Heart right ventricle (tissue), 16 donors: ENCODE measurements at regions not wholly inside any gene's neighbourhood (a gene's known extent, or its start where the extent isn't known, plus 50 kb on each side); places are given as distances from the start of the nearest gene placed in this dataset.
"Not testable (repeated sequence)": the region's sequence is repeated elsewhere in the genome, so short reads cannot be mapped to it uniquely, and the experiment has no call there.

Experiments used
- ATAC-seq, 8 donors: fragments of 200-7000 bp; cut with Tn5 transposase; one replicate each; pipeline ENCODE4 v1.9.1; 2020; ENCODE audit warnings: mild to moderate bottlenecking in 8 of 8, moderate library complexity in 8 of 8, moderate number of reproducible peaks in 1 of 8
- DNase-seq, 2 donors: peaks; one replicate each; pipeline ENCODE4 v3.0.0-alpha.2; 2020
- H3K27ac ChIP-seq, 10 donors: fragments of 200-600 bp; sonication (generic) in 2 of 10; one replicate each; pipeline versions ENCODE4 v1.5.0 to v1.8.0; 2020 to 2022; ENCODE audit warnings: mild to moderate bottlenecking in 3 of 10
- H3K27me3 ChIP-seq, 7 donors: fragments of 200-600 bp; one replicate each; pipeline ENCODE4 v1.8.0; 2021 to 2022; ENCODE audit warnings: mild to moderate bottlenecking in 2 of 7
- H3K36me3 ChIP-seq, 9 donors: fragments of 200-600 bp; sonication (generic) in 1 of 9; one replicate each; pipeline versions ENCODE4 v1.5.0 to v1.8.0; 2020 to 2022; ENCODE audit warnings: mild to moderate bottlenecking in 2 of 9
- H3K4me1 ChIP-seq, 9 donors: fragments of 200-600 bp; sonication (generic) in 1 of 9; one replicate each; pipeline versions ENCODE4 v1.5.0 to v1.8.0; 2020 to 2022; ENCODE audit warnings: mild to moderate bottlenecking in 4 of 9
- H3K4me3 ChIP-seq, 10 donors: fragments of 200-600 bp; sonication (generic) in 2 of 10; one replicate each; pipeline versions ENCODE4 v1.5.0 to v1.8.0; 2020 to 2022; ENCODE audit warnings: mild to moderate bottlenecking in 7 of 10, moderate library complexity in 2 of 10
- H3K9me3 ChIP-seq, 11 donors: fragments of 200-600 bp in 10 of 11; sonication (generic) in 2 of 11; one replicate each; pipeline versions ENCODE4 v1.5.0 to v1.8.0; 2013 to 2022; ENCODE audit warnings: mild to moderate bottlenecking in 2 of 11, control low read depth in 1 of 11, moderate library complexity in 1 of 11
- WGBS, 2 donors: extraction: QIAGEN DNeasy Blood & Tissue Kit; methylation state at CpG; one replicate each; pipeline ENCODE4 v1.1.7; 2013; ENCODE audit warnings: inconsistent platforms in 1 of 2; 5-methylcytosine and 5-hydroxymethylcytosine counted together
- intact Hi-C, 10 donors: fragments of 100-400 bp; cut with DNase I; formaldehyde crosslinking; loops; one replicate each; pipeline versions ENCODE4 v1.11.1 to v1.14.2; 2022
- TF ChIP-seq, protein P1 (sequence below), 9 donors: fragments of 200-600 bp; sonication (generic) in 2 of 9; IDR thresholded peaks; one replicate each; pipeline versions ENCODE4 v1.5.0 to v1.8.0; 2021 to 2022; ENCODE audit warnings: antibody characterized with exemption in 9 of 9, mild to moderate bottlenecking in 5 of 9, moderate library complexity in 1 of 9
- donor health status: Arrhythmogenic right ventricular cardiomyopathy.
- donor health status: ischemic (EF 13 %, LVEDD 7.1; RV severe dilation, severe dysfunction).
- donor health status: healthy with polysubstance abuse.
- donor health status: DM: no; HTN: yes; CAD: no.
- donor health status: DM: no; HTN: no; CAD: no.
- donor health status: ischemic (EF 25% LVEDD 6.9; RV normal size, moderate dysfunction).
- donor health status: ischemic (EF 25% LVEDD 5.7; RV mildly dilated, moderate dysfunction).
- donor health status: healthy.
- donor health status: DM: yes; HTN: yes; CAD: no.
- donor health status: Ischemic cardiomyopathy.
- donor health status: ischemic (EF 35%, LVEDD 5.7; RV mildly dilated, moderate dysfunction).
- donor health status: nonischemic (EF 11% LVEDD 7.7; RV severe dilation, severe dysfunction).
- donor health status: DM: yes; HTN: yes; CAD: no.
- donor health status: PGD.
- donor health status: ischemic (EF 29% LVEDD 5.4; RV normal size, mild dysfunction).
- donor health status: nonischemic (EF 23%, LVEDD 6.1; RV moderate dilation, normal function).

DNA sequence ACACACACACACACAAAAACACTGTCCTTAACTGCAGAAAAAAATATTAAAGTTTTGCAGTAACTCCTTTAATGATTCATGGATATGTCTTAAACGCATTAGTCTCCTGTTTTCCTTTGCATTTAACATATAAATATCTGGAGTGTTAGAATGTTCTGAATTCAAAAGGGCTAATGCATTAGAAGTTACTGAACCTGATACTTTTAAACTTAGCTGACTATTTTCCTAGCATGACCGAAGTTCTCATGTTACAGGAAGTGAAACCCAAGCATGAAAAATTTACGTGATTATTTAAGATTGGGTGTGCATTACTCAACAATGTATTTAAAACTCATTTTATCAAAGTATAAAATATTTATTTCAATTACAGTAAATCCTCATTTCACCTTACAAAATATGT is 791.2 kb downstream of the FLRT2 start:
- H3K4me3 ChIP-seq: no peak overlapping the region
- no peak overlapping the region for H3K27ac ChIP-seq
- H3K9me3 ChIP-seq: peaks cover 0 to 9% (median 0%) of the 10 kb centered on the region in 11 donors
- intact Hi-C loops: no loop called here
- no peaks in the 10 kb centered on the region for H3K36me3 ChIP-seq
- no peak for DNase-seq
- TF ChIP-seq, protein P1, sequence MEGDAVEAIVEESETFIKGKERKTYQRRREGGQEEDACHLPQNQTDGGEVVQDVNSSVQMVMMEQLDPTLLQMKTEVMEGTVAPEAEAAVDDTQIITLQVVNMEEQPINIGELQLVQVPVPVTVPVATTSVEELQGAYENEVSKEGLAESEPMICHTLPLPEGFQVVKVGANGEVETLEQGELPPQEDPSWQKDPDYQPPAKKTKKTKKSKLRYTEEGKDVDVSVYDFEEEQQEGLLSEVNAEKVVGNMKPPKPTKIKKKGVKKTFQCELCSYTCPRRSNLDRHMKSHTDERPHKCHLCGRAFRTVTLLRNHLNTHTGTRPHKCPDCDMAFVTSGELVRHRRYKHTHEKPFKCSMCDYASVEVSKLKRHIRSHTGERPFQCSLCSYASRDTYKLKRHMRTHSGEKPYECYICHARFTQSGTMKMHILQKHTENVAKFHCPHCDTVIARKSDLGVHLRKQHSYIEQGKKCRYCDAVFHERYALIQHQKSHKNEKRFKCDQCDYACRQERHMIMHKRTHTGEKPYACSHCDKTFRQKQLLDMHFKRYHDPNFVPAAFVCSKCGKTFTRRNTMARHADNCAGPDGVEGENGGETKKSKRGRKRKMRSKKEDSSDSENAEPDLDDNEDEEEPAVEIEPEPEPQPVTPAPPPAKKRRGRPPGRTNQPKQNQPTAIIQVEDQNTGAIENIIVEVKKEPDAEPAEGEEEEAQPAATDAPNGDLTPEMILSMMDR (IDR thresholded peaks at IDR 0.05): no peak
- no peaks in the 10 kb centered on the region for H3K27me3 ChIP-seq
- 59 to 69% methylated on average over 3 of the region's 3 CpGs for whole genome bisulfite sequencing, 2 donors
- no peaks in the 10 kb centered on the region for H3K4me1 ChIP-seq
- no peak for ATAC-seq

DNA sequence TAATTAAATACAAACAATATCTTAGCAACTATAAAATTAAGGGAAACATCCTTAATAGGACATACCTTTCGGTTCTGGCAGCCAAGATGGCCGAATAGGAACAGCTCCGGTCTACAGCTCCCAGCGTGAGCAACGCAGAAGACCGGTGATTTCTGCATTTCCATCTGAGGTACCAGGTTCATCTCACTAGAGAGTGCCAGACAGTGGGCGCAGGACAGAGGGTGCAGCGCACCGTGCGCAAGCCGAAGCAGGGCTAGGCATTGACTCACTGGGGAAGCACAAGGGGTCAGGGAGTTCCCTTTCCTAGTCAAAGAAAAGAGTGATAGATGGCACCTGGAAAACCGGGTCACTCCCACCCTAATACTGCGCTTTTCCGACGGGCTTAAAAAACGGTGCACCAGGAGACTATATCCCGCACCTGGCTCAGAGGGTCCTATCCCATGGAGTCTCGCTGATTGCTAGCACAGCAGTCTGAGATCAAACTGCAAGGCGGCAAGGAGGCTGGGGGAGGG is 782.3 kb downstream of the FLRT2 start:
- H3K4me1 ChIP-seq, ATAC-seq, H3K4me3 ChIP-seq, H3K27ac ChIP-seq, intact Hi-C loops, DNase-seq, H3K36me3 ChIP-seq, H3K27me3 ChIP-seq: not testable (repeated sequence)
- 95% methylated on average over 18 to 19 of the region's 19 CpGs for WGBS, 2 donors
- H3K9me3 ChIP-seq: peaks cover 0 to 12% (median 0%) of the 10 kb centered on the region in 11 donors

DNA sequence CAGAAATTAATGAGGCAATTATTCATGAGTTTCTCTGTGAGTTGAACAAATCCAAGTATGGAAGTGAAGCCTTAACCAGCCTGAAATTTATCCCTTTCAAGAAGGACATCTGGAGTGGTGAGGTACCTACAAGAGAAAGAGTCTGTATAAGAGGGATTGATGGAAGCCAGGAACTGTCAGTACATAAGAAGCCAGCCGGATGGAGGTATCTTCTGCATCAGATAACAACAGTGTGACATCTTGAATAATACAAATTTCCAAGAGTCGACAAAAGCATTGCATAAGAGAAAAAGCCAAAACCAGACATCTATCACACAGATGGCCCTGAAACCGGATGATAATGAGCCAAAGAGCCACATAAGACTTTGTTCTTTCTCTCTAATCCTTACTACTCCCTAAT is 781.2 kb downstream of the FLRT2 start:
- no peak for DNase-seq
- peaks cover 0 to 16% (median 0%) of the 10 kb centered on the region in 11 donors for H3K9me3 ChIP-seq
- H3K27me3 ChIP-seq: no peaks in the 10 kb centered on the region
- WGBS, 2 donors: 57 to 60% methylated on average over 3 of the region's 3 CpGs
- TF ChIP-seq, protein P1 (IDR thresholded peaks at IDR 0.05): no peak
- no peak overlapping the region for H3K27ac ChIP-seq
- no peaks in the 10 kb centered on the region for H3K4me1 ChIP-seq
- no peak overlapping the region for H3K4me3 ChIP-seq
- H3K36me3 ChIP-seq: no peaks in the 10 kb centered on the region
- intact Hi-C loops: no loop called here
- no peak for ATAC-seq

DNA sequence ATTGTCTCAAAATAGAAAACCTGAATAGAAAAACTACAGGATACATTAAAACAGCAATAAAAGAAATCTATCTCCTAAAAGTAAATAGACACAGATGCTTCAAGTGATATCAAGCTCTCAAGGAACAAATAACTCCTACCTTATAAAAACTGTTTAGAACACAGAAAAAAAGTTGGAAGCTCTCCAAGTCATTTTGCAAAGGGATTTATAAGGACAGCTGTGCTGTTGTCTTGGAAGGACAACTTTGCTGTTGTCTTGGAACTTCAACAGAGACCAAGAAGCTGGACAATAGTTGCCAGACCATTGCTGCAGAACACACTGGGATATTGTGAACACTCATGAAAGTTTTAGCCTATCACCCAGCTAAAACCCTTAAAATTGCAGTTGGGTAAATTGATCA is 780.7 kb downstream of the FLRT2 start:
- intact Hi-C loops: no loop called here
- DNase-seq: no peak
- H3K9me3 ChIP-seq: peaks cover 0 to 16% (median 0%) of the 10 kb centered on the region in 11 donors
- H3K36me3 ChIP-seq: no peaks in the 10 kb centered on the region
- H3K4me1 ChIP-seq: no peaks in the 10 kb centered on the region
- TF ChIP-seq, protein P1 (IDR thresholded peaks at IDR 0.05): no peak
- no peak for ATAC-seq
- H3K27ac ChIP-seq: no peak overlapping the region
- no peaks in the 10 kb centered on the region for H3K27me3 ChIP-seq
- H3K4me3 ChIP-seq: no peak overlapping the region

DNA sequence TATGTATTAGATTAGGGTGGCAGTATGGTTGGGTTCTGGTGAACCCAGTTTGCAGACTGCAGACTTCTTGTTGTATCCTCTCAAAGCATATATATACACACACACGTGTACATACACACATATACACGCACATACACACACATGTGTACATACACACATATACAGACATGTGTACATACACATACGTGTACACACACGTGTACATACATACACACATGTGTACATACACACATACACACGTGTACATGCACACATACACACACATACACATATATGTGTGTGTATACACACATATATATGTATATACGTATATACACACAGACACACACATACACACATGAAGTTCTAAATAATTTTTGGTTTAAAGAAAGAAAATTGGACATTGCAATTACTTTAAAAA is 780.2 kb downstream of the FLRT2 start:
- WGBS, 2 donors: 80 to 84% methylated on average over 6 of the region's 6 CpGs
- Histone ChIP-seq H3K4me3 (no peak overlapping the region), H3K27me3 (no peaks in the 10 kb centered on the region), H3K9me3 (peaks cover 0 to 16% (median 0%) of the 10 kb centered on the region in 11 donors), H3K36me3 (no peaks in the 10 kb centered on the region), H3K27ac (no peak overlapping the region), H3K4me1 (no peaks in the 10 kb centered on the region)
- ATAC-seq (no peak), DNase-seq (no peak)
- TF ChIP-seq, protein P1 (IDR thresholded peaks at IDR 0.05): no peak
- intact Hi-C loops: no loop called here
